ENCODE measurements at regions not wholly inside any gene's neighbourhood (a gene's known extent, or its start where the extent isn't known, plus 50 kb on each side); places are given as distances from the start of the nearest gene placed in this dataset.

DNA sequence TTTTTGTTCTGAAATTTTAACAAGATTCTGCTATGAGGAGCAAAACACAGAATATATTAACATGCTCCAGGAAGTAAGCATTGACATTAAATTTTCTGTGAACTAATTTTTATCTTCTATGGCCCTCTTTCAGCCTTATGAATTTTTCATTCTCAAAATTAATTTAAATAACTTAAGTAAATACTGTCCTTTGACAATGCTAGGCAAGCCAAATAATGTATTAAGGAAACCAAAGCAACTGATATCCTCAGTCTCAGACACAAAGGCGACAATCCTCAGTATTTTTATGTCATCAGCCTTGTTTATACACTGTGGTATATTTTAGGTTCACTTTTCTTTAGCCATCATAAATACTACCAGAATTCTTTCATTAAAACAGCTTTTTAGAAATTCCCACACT lies 159.8 kb downstream of the CGGBP1 start:
- no peaks in the 10 kb centered on the region for H3K27me3 ChIP-seq (ENCODE audit: control insufficient read depth in 2 of 2, insufficient read depth in 2 of 2, low read length in 2 of 2)
- H3K79me2 ChIP-seq (ENCODE audit: control insufficient read depth, insufficient read depth, low read length): no peaks in the 10 kb centered on the region
- TF ChIP-seq ESRRB (CRISPR knock-in tag; IDR thresholded peaks at IDR 0.05; ENCODE audit: borderline replicate concordance): no peak
- TF ChIP-seq KLF1 (tag; IDR thresholded peaks at IDR 0.05): no peak
- TF ChIP-seq HES1 (IDR thresholded peaks at IDR 0.05; ENCODE audit: low read depth): no peak
- TF ChIP-seq JUND (IDR thresholded peaks at IDR 0.05; ENCODE audit: borderline replicate concordance, low read depth, low read length): no peak
- TF ChIP-seq JUND (tag; IDR thresholded peaks at IDR 0.05; ENCODE audit: borderline replicate concordance, low read depth, low read length): no peak
- no peak for TF ChIP-seq TCFL5 (CRISPR knock-in tag; conservative IDR thresholded peaks at IDR 0.05)
- TF ChIP-seq RBM25 (IDR thresholded peaks at IDR 0.05; ENCODE audit: low read depth, low read length, severe bottlenecking): no peak
- TF ChIP-seq TEAD4 (IDR thresholded peaks at IDR 0.05; ENCODE audit: low read length): no peak
- no peak for TF ChIP-seq TEAD4 (CRISPR knock-in tag; IDR thresholded peaks at IDR 0.05; ENCODE audit: borderline replicate concordance)
- TF ChIP-seq, protein P1, sequence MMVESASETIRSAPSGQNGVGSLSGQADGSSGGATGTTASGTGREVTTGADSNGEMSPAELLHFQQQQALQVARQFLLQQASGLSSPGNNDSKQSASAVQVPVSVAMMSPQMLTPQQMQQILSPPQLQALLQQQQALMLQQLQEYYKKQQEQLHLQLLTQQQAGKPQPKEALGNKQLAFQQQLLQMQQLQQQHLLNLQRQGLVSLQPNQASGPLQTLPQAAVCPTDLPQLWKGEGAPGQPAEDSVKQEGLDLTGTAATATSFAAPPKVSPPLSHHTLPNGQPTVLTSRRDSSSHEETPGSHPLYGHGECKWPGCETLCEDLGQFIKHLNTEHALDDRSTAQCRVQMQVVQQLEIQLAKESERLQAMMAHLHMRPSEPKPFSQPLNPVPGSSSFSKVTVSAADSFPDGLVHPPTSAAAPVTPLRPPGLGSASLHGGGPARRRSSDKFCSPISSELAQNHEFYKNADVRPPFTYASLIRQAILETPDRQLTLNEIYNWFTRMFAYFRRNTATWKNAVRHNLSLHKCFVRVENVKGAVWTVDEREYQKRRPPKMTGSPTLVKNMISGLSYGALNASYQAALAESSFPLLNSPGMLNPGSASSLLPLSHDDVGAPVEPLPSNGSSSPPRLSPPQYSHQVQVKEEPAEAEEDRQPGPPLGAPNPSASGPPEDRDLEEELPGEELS (CRISPR knock-in tag; IDR thresholded peaks at IDR 0.05; ENCODE audit: borderline replicate concordance): no peak
- no peak for TF ChIP-seq ZNF165 (CRISPR knock-in tag; IDR thresholded peaks at IDR 0.05; ENCODE audit: borderline replicate concordance)
- TF ChIP-seq BRCA1 (IDR thresholded peaks at IDR 0.05): no peak
- no peak for TF ChIP-seq BRCA1 (CRISPR knock-in tag; IDR thresholded peaks at IDR 0.05)
- no peak overlapping the region for H3K27ac ChIP-seq (ENCODE audit: extremely low read depth, low read depth, low read length)
- H2AFZ ChIP-seq (ENCODE audit: low read depth, low read length): no peak overlapping the region
- BruUV-seq (replicated peaks): no TSS peak
- CTCF ChIA-PET (ENCODE audit: low intra/inter-chr PET ratio): no interaction called here
- DNase-seq (ENCODE audit: extremely low read depth in 1 of 4, low spot score in 3 of 4) (no peak), ATAC-seq (no peak), FAIRE-seq (no peak)
- H3K4me3 ChIP-seq: no peak overlapping the region
- POLR2A ChIA-PET: no interaction called here
- H3K4me1 ChIP-seq (replicated peaks in 1 of 2; ENCODE audit: control insufficient read depth in 2 of 2, insufficient read depth in 2 of 2, low read length in 2 of 2): no peaks in the 10 kb centered on the region
- intact Hi-C loops (cut with micrococcal nuclease): no loop called here
- no peaks in the 10 kb centered on the region for H3K9me3 ChIP-seq (replicated peaks; ENCODE audit: control insufficient read depth, insufficient read depth, low read depth, low read length)
- no peaks in the 10 kb centered on the region for H4K20me1 ChIP-seq (replicated peaks; ENCODE audit: control insufficient read depth, insufficient read depth, low read length)
- no peak overlapping the region for H3K9ac ChIP-seq (ENCODE audit: insufficient read depth in 1 of 2, low read depth in 2 of 2, low read length in 2 of 2)
- in situ Hi-C loops (cut with MboI): no loop called here
- H3K36me3 ChIP-seq (ENCODE audit: control insufficient read depth, insufficient read depth, low read length): no peaks in the 10 kb centered on the region
- no peak overlapping the region for H3K4me2 ChIP-seq (ENCODE audit: insufficient read depth, low read length)
- no CpG with 5 or more reads among the region's 1 CpG for WGBS (ENCODE audit: insufficient coverage, low coverage, missing lambda C conversion rate)
- no peaks in the 10 kb centered on the region for H3K9me1 ChIP-seq (ENCODE audit: control insufficient read depth, insufficient read depth, low read length)
